HG02798 (cell line): ENCODE measurements at regions not wholly inside any gene's neighbourhood (a gene's known extent, or its start where the extent isn't known, plus 50 kb on each side); places are given as distances from the start of the nearest gene placed in this dataset.
A peak's percentile ranks its signal among the peaks of the same experiment; 100 is the strongest.

Experiments used
- ATAC-seq: cut with Tn5 transposase; IDR thresholded peaks from one replicate; pipeline ENCODE4 v1.9.1; 2021; ENCODE audit warnings: mild to moderate bottlenecking; ENCODE audit not compliant: unreplicated experiment, poor library complexity

DNA sequence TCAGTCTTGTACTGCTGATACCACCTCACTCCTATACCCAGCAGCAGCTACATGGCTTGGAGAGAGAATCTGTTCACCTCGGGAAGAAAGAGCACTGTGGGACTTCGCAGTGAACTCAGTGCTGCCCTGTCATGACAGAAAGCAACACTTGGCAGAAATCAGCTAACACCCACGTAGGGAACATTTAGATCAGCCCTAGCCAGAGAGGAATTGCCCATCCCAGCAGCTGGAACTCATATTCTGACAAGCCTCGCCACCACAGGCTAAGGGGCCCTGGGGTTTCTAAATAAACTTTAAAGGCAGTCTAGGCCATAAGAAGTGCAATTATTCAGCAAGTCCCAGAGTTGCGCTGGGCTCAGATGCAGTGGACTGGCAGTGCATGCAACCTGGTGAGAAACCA is 1266.8 kb downstream of the GRIK2 start:
- no peak for ATAC-seq

DNA sequence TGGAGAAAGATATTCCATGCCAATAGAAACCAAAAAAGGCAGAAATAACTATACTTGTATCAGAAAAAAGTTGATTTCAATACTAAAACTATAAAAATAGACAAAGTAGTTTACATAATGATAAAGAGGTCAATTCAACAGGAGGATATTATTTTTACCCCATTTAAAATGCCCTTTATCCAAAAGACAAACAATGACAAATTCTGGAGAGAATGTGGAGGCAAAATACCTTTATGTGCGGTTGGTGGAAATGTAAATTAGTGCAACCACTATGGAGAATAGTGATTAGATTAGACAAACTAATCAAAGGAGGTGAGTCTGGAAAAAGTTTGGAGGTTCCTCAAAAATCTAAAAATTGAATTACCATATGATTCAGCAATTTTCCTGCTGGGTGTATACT is 1262.3 kb downstream of the GRIK2 start:
- no peak for ATAC-seq

DNA sequence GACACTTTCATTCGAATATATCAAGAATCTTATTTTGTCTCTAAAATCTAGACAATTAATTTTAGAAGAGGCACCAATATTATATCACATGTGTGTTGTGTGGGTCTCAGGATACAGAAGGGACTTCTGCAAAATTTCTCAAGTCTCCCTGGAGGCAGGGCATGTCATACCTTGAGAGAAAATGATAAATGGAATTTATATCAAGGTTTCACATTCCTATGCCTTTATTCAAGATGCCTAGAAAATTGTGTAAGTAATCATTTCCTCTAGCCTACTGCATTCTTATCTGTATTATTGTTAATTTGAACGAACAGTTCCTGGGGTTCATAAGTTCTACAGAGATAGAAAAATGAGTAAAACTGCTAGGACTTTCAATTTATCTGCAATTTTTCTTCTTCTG is 1247.9 kb downstream of the GRIK2 start:
- ATAC-seq = no peak

DNA sequence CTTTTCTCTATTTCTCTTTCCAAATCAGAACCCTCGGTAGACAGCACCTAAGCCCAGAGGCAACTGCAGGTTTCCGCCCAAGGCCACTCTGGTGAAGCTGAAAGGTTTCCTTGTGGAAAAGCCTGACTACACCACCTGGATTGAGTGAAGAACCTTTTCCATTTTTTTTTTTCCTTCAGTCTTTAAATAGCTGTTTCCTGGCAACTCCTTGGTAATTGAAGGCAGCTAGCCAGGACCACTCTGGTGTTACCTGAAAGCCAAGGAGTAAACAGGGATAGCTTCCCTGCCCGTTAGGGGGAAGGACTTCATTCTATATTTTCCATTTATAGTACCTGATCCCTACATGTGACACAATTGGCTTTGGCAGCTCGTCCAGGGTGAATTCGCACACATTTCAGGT is 1238.4 kb downstream of the GRIK2 start:
- no peak for ATAC-seq

DNA sequence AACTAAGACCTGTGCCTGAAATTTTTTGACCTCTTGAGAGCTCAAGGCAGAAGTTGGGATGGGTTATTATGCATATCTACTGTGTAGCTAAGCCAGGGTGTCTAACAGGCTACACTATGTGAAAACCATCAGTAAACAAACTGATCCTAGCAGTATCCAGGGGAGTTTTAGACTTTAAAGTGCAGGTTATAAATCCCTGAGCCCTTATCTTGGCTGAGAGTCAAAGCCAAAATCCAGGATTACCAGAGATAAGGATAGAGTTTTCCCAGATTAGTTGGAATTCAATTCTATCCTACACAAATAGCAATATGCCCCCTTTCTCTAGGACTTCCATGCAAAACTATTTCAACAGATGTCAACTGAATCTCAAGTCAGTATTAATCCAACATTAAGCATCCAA is 1229.7 kb downstream of the GRIK2 start:
- ATAC-seq = no peak

- ATAC-seq = no peak
These were observed 1226.1 kb downstream of the GRIK2 start for GRCh38 chr6:102619585-102619984.

- no peak for ATAC-seq
These were observed 1189.1 kb downstream of the GRIK2 start for GRCh38 chr6:102582569-102582968.

- no peak for ATAC-seq
These were observed 1188.0 kb downstream of the GRIK2 start for GRCh38 chr6:102581378-102582124.

DNA sequence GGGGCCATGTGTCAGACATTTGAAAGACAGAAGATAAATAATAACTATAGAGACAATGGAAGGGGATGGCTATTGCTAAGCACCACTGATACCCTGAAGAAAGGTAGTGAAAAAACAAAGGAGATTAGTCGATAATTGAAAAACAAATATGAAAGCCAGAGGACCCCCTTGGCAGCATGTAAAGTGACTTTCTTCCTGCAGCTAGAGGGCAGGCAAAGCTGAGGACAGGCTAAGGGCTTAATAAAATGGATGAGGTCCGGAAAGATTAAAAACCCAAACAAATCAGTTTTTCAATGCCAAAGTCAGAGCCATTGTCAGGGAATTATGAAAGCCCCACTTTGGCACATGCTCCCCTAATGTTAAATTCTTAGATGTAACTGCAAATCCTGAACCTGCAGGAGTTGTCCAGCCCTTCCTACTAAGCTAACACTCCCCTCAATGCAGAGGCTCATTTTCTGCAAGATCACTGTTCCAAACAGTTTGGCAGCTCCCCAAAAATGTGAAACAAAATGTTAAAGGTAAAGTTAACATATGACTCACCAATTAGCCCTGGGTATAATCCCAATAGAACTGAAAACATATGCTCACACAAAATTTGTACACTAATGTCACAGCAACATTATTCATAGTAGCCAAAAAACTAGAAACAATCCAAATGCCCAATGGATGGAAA is 1177.9 kb downstream of the GRIK2 start:
- no peak for ATAC-seq

GRCh38 chr6:102562713-102563112 is 1169.2 kb downstream of the GRIK2 start:
- no peak for ATAC-seq

DNA sequence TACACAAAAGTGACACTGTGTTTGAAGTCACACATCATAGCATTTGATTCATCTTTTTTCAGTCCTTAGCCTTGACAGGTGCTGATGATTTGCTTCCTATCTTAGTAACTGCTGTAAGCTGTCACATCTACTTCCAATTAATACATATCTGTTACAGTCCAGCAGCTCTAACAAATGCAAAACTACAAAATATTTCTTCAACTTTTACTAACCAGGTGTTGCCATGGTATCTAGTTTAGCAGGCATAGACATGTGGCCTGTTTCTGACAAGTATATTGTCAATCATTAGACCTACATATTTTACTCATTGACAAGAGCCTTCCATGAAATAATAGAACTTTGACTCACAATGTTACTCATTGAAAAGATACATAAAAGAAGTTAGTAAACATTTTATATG is 1159.7 kb downstream of the GRIK2 start:
- ATAC-seq = no peak

DNA sequence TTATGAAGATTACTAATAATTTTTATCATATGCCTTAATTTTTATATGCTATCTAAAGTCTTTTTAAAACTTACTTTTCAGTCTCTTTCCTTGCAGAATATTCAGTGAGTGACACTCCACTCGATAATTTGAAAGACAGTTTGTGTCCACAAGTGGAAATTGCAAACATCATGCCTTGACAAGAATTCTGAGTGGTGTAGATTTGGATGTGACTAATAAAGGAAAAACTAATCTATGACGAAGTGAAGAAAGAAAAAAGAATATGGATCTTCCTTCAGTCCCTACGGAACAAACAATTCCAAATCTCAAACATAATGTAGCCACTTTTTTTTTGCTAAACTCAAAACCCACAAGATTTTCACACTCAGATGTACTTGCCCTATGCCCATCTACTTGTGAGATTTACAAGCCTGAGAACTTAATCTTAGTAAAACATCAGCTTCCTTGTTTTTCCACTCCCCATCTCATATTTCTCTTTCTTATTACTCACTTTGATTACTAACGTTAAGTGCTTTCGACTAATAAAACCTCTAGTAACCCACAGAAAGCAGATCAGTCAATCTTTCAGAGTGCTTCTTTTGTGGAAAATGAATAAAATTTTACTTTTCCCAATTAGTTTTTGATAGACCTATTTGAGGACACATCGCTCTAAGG is 1155.8 kb downstream of the GRIK2 start:
- ATAC-seq = no peak

DNA sequence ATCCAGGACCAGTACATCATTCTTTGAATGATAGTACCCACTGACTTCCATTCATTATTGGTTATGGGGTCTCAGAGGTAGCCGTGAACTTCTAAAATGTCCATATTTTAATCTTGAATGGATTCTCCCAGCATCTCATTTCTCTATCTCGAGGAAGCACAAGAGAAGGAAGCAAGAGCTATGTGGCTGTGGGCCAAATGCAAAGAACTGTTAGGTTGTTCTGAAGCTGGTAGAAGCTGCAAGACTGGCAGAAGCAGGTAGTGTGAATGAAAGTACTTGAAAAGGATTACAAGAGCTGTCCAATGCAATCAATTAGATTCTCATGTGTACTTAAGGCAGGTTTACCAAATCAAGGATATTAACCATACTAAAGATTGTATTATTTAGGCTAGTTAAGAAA is 1131.8 kb downstream of the GRIK2 start:
- ATAC-seq = no peak

DNA sequence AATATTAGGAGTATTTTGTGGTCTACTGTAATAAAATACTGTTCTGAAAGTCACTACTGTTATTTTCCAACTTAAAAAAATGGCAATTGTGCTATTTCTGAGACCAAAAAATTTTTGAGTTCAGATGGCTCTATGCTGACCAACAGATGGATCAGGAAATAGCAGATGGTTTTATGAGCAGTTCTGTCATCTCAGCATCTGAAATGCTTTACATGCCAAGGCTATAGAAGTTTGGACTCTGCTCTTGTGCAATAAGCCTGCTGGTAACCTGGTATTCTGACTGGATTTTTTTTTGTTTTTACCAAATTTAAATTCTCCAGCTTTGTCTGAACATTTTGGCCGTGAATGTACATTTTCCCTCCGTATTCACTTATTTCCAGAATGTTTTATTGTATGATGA is 1127.5 kb downstream of the GRIK2 start:
- ATAC-seq = no peak

GRCh38 chr6:102517506-102517905 is 1124.0 kb downstream of the GRIK2 start:
- ATAC-seq = no peak

DNA sequence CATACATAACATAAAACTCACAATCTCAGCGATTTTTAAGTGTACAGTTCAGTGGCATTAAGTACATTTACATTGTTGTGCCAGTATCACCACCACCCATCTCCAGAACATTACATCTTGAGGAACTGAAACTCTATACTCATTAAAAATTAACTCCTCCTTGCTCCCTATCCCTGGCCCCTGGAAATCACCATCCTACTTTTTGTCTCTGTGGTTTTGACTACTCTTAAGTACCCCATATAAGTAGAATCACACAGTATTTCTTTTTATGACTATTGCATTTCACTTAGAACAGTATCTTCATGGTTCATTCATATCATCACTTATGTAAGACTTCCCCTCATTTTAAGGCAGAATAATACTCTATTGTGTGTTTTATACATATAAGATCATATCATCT is 1108.1 kb downstream of the GRIK2 start:
- ATAC-seq = peak; percentile 68

- ATAC-seq = no peak
These were observed 1101.3 kb downstream of the GRIK2 start for GRCh38 chr6:102494808-102495207.

DNA sequence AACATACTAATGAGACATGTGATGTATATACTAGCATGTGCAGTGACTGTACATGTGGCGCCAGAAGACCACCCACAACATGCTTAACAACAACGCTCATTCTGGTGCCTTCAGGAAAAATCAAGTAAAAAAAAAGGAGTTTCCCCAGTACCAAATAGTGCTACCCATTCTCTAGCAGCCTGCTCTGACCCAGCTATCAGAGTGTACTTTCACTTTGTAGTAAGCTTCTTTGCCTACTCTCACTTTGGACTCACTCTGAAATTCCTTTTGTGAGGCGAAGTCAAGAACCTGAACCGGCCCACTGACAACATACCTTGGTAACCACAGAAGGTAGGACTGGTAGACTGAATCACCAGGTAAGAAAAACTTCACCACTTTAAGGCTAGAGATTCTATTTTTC is 1100.0 kb downstream of the GRIK2 start:
- no peak for ATAC-seq

- ATAC-seq = no peak
These were observed 1095.2 kb downstream of the GRIK2 start for GRCh38 chr6:102488729-102489128.

DNA sequence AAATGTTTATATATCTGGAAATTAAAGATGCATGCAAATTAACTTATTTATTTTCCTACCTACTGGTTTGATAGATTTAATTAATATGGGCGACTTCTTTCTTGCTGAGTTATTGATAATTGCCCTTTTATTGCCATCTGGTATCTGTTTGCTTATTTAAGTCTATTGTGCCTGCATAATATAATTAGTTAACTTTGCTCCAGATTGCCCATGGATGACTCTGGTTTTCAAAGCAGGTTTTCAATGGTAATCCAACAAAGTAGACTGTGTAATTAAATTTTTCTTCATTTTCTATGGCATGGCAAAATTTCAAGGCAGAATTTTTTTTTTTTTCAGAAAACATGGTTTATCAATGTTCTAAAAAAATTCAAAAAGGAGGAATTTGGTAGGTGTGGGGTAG is 1092.0 kb downstream of the GRIK2 start:
- ATAC-seq = no peak

GRCh38 chr6:102474041-102474807 is 1080.7 kb downstream of the GRIK2 start:
- no peak for ATAC-seq
